NCI-H510A (cell line): ENCODE measurements at regions not wholly inside any gene's neighbourhood (a gene's known extent, or its start where the extent isn't known, plus 50 kb on each side); places are given as distances from the start of the nearest gene placed in this dataset.

Source experiments
- DNase-seq: peaks from one replicate; lab custom pipeline; 2025; lab: John Stamatoyannopoulos, UW

- DNase-seq = no peak
Observed at GRCh38 chr14:53807542-53807941, 149.1 kb downstream of the BMP4 start.

DNA sequence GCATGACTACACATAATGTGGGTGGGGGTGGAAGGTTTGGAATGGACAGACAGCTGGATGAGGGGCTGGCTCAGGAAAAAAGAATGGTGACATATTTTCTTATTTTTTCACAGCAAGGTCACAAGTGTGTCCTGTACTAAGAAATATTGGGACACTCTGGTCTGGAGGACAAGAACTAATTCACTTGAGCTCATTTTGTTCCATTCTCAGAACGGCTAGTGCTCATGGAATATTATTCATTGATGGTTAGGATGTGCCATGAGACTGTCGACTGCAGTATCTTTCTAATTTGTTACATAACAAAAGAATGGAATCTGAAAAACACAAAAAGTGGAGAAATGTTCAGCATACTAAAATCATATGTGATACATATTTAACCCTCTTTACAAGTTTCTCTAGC, 149.5 kb downstream of the BMP4 start:
- no peak for DNase-seq

GRCh38 chr14:53796734-53797133, 159.9 kb downstream of the BMP4 start:
- no peak for DNase-seq

DNA sequence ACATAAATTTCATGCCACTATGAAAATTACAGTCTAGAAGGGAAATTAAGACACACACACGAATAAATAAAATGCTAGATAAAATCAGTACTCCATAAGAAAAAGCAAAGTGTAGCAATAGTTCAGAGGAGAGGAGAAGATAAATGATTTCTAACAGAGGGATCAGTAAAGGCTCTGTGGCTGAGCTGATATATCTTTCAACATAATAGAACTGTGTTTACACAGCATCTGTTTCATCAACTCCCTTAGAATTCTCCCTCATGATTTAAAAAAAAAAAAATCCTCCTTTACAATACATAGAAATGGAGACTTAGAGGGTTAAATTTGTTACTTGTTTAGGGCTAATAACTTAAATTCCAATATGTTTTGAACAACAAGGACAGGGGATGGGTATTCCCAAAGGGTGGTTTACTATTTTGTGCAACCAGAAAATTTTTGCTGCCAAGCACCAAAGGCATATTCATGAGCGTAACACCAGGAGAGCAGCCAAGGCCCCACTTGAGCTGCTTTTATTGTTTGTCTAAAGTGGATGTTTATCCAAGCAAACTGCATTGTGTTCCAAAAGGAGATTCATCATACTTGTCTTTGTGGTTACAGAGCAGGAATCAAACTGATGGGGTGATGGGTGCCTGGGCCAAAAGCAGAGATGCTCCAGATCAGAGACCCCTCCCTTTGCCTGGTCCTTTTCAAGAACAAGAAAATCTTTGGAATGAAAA, 162.7 kb downstream of the BMP4 start:
- DNase-seq = no peak

GRCh38 chr14:53792909-53793308, 163.7 kb downstream of the BMP4 start:
- no peak for DNase-seq

- DNase-seq = no peak
Observed at GRCh38 chr14:53790731-53791500, 165.7 kb downstream of the BMP4 start.

DNA sequence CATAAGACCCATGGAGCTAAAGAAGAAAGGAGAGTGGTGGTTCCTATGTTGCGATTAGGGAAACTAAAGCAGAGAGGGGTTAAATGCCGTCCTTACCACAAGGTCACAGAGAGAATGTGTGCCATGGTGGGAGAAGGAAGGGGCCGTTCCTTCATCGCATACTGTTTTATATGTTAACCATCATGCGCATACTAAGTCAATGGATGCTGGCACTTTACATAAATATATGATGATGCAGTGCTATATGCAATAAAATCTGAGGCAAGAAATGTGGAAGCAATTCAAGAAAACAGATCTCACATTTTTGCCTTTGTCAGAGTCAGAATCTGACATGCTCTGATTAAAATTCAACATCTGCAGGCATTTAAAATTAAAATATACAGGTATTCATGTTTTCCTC, 168.1 kb downstream of the BMP4 start:
- DNase-seq = no peak

GRCh38 chr14:53786045-53786444, 170.6 kb downstream of the BMP4 start:
- DNase-seq = no peak

DNA sequence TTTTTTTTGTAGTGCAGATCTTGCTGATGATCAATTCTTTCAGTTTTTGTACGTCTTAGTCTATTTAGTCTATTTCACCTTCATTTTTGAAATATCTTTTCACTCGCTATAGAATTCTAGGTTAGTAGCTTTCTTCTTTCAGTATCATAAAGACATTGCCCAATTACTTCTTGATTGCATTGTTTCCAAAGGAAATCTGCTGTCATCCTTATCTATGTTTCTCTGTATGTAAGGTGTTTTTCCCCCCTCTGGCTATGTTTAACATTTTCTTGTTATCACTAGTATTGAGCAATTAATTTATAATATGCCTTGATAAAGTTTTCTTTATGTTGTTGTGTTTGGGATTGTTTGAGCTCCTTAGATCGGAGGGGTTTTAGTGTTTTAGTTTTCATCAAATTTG, 171.9 kb downstream of the BMP4 start:
- DNase-seq = no peak

DNA sequence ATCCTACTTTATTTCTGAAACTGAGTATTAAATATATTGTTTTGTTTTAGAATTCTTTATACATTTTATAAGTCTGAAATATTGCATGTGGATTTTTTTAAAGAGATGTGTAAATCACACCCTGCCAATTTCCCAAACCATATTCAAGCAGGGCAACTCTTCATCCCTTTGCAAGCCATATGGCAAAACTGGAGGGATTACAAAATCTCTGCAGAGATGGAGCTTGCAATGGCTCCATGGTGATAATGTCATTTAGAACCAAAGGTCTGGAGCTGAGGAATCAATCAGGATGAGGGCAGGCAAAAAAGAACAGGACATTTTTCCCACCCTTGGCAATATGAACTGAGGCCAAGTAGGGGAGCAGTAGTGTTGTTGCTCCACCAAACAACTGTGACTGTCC, 173.4 kb downstream of the BMP4 start:
- no peak for DNase-seq

DNA sequence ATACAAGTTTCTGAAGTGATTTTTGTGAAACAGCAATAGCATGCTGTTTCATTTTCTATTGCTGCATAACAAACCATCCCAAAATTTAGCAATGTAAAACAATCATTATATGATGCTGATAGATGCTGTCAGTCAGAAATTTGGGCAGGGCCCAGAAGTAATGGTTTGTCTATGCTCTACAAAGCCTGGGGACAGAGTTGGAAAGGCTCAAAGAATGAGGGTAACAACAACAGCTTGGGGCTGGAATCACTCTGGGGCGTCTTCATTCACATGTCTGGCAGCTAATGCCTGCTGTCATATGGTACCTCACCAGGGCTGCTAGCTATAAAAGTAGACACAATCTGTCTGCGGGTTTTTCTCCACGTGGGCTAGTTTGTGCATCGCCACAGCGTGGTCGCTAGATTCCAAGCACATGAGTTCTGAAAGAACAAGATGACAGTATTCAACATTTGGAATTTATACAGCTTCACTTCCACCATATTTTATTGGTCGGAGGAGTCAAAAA, 176.5 kb downstream of the BMP4 start:
- no peak for DNase-seq

DNA sequence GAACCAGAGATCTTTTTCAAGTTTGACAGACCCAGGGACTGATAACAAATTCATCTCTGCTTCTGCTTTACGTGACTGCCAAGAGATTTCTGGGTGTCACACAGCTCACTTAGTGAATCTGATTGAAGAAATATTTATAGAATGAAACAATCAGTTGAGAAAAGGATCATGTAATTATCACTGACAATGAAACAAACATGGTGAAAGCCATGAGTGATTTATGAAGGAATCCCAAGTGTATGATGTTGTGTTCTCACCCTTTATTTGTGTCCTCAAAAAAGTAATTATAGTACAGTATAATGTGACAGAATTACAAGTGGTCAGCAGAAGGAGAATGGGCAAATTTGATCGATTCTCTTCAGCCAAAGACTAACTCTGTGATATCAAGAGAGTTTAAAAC, 177.3 kb downstream of the BMP4 start:
- no peak for DNase-seq

- no peak for DNase-seq
Observed at GRCh38 chr14:53778263-53778662, 178.4 kb downstream of the BMP4 start.

- no peak for DNase-seq
Observed at GRCh38 chr14:53772936-53773335, 183.7 kb downstream of the BMP4 start.

DNA sequence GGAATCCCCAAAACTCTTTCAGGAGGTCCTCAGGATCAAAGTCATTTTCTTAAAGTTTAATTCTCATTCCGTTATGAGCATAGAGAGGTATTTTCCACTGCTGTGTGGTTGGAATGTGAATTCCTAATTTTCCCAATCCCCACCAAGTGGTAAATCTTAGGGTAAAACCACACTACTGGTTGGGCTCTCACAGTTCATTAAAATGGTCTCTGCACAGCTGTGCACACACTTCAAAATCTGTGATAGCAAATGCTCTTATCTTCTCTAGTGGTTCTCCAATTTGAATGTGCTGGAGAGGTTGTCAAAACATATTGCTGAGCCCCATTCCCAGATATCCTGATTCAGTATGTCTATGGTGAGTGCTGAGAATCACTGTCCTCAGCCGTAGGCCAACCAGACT, 189.1 kb downstream of the BMP4 start:
- no peak for DNase-seq

- no peak for DNase-seq
Observed at GRCh38 chr14:53766601-53767000, 190.0 kb downstream of the BMP4 start.

- no peak for DNase-seq
Observed at GRCh38 chr14:53766106-53766505, 190.5 kb downstream of the BMP4 start.

DNA sequence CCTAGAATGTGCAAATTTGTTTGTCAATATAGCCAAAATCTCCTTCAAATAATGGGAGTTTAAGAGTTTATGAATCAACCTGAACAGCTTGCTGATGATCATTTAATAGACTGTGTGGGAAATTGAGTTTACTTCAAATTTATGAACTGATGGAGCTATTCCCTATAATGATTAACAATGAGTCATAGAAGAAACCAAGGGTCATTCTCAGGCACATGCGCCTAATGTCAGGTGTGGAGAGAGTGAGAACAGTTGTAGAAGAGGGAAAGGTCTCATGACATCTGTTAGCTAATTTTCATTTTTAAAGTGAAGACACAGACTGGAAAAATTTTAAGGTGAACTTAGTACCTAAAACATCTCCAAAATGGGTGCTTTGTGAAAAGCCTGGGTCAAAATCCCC, 191.8 kb downstream of the BMP4 start:
- no peak for DNase-seq

GRCh38 chr14:53758141-53758540, 198.5 kb downstream of the BMP4 start:
- no peak for DNase-seq

- DNase-seq = no peak
Observed at GRCh38 chr14:53757732-53758131, 198.9 kb downstream of the BMP4 start.

- no peak for DNase-seq
Observed at GRCh38 chr14:53751650-53752049, 205.0 kb downstream of the BMP4 start.

DNA sequence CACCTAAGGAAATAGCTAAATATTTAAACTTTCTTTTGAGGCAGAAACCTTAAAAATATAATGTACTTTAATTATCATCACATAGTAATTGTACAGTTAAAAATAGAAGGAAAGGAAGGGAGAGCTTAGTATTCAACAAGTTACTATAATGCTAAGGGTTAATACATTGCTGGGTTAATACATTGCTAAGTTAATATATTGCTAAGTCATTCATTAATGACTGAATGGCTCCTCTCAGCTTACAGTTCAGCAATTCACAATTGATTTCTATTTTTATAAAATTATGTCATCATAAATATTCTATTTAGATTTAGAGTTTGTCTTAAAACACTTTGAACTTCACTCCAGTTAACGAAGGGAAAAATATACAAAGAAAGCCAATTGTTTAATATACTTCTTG, 207.9 kb downstream of the BMP4 start:
- no peak for DNase-seq

- no peak for DNase-seq
Observed at GRCh38 chr14:53744857-53745256, 211.8 kb downstream of the BMP4 start.

GRCh38 chr14:53743371-53743770, 213.3 kb downstream of the BMP4 start:
- DNase-seq = no peak
